HFF-Myc (cell line): ENCODE measurements at regions not wholly inside any gene's neighbourhood (a gene's known extent, or its start where the extent isn't known, plus 50 kb on each side); places are given as distances from the start of the nearest gene placed in this dataset.
"Not testable (repeated sequence)": the region's sequence is repeated elsewhere in the genome, so short reads cannot be mapped to it uniquely, and the experiment has no call there.

ENCODE experiments used
- DNase-seq: peaks from one replicate; pipeline ENCODE4 v3.0.0-alpha.2; 2011; ENCODE audit warnings: low read depth; ENCODE audit errors: extremely low read depth
- H3K4me3 ChIP-seq: replicated peaks from 2 replicates; pipeline ENCODE4 v1.5.1; 2011; ENCODE audit warnings: low read depth, mild to moderate bottlenecking, control low read depth, low read length
- CTCF ChIP-seq: IDR thresholded peaks from 2 replicates; pipeline ENCODE4 v1.5.1; 2012; ENCODE audit warnings: mild to moderate bottlenecking, low read depth, low read length, control low read depth; ENCODE audit errors: missing control alignments

- no peak for DNase-seq
- no peak for TF ChIP-seq CTCF
- no peak overlapping the region for H3K4me3 ChIP-seq
These were observed 404.4 kb downstream of the UTRN start for GRCh38 chr6:144689503-144690040.

- TF ChIP-seq CTCF, result no peak
- DNase-seq, result no peak
- H3K4me3 ChIP-seq, result no peak overlapping the region
These were observed 405.0 kb downstream of the UTRN start for GRCh38 chr6:144690133-144690532.

GRCh38 chr6:144690666-144691065 is 405.5 kb downstream of the UTRN start:
- DNase-seq, result no peak
- no peak overlapping the region for H3K4me3 ChIP-seq
- TF ChIP-seq CTCF, result no peak

- H3K4me3 ChIP-seq, DNase-seq: not testable (repeated sequence)
These were observed 406.9 kb downstream of the UTRN start for GRCh38 chr6:144692050-144692449.

GRCh38 chr6:144695858-144696533 is 410.9 kb downstream of the UTRN start:
- no peak overlapping the region for H3K4me3 ChIP-seq
- no peak for DNase-seq
- no peak for TF ChIP-seq CTCF

- no peak overlapping the region for H3K4me3 ChIP-seq
- no peak for DNase-seq
- no peak for TF ChIP-seq CTCF
These were observed 411.7 kb downstream of the UTRN start for GRCh38 chr6:144696610-144697368.

- no peak for DNase-seq
- TF ChIP-seq CTCF, result no peak
- no peak overlapping the region for H3K4me3 ChIP-seq
These were observed 412.2 kb downstream of the UTRN start for GRCh38 chr6:144697369-144697760.
